ENCODE measurements at regions not wholly inside any gene's neighbourhood (a gene's known extent, or its start where the extent isn't known, plus 50 kb on each side); places are given as distances from the start of the nearest gene placed in this dataset.

- TF ChIP-seq, protein P1, sequence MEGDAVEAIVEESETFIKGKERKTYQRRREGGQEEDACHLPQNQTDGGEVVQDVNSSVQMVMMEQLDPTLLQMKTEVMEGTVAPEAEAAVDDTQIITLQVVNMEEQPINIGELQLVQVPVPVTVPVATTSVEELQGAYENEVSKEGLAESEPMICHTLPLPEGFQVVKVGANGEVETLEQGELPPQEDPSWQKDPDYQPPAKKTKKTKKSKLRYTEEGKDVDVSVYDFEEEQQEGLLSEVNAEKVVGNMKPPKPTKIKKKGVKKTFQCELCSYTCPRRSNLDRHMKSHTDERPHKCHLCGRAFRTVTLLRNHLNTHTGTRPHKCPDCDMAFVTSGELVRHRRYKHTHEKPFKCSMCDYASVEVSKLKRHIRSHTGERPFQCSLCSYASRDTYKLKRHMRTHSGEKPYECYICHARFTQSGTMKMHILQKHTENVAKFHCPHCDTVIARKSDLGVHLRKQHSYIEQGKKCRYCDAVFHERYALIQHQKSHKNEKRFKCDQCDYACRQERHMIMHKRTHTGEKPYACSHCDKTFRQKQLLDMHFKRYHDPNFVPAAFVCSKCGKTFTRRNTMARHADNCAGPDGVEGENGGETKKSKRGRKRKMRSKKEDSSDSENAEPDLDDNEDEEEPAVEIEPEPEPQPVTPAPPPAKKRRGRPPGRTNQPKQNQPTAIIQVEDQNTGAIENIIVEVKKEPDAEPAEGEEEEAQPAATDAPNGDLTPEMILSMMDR (IDR thresholded peaks at IDR 0.05): no peak
- TF ChIP-seq EP300 (IDR thresholded peaks at IDR 0.05): no peak
These were observed 453.0 kb upstream of the GOLIM4 start for GRCh38 chr3:168548719-168549118.

Data from upper lobe of left lung (tissue), 4 donors.